CD4-positive, alpha-beta memory T cell (primary cell): ENCODE measurements at regions not wholly inside any gene's neighbourhood (a gene's known extent, or its start where the extent isn't known, plus 50 kb on each side); places are given as distances from the start of the nearest gene placed in this dataset.
"Not testable (repeated sequence)": the region's sequence is repeated elsewhere in the genome, so short reads cannot be mapped to it uniquely, and the experiment has no call there.

Experiments used
- CTCF ChIA-PET: fragments of 350-600 bp; sonication (Branson Sonifier 250); formaldehyde crosslinking; loops from one replicate; lab custom pipeline; 2021; ENCODE audit warnings: inconsistent platforms; ENCODE audit not compliant: partially characterized antibody; lab: Charles Lee
- POLR2A ChIA-PET: fragments of 350-600 bp; sonication (Branson Sonifier 250); formaldehyde crosslinking; loops from one replicate; lab custom pipeline; 2021; ENCODE audit not compliant: partially characterized antibody; lab: Charles Lee
- DNase-seq, 5 donors: peaks; one replicate each; pipeline versions ENCODE4 v3.0.0 to v3.0.0-alpha.2; 2020 to 2022; ENCODE audit warnings: mixed read lengths in 1 of 5
- H3K27ac ChIP-seq: one replicate; pipeline ENCODE4 v1.7.0; 2013; ENCODE audit warnings: low read depth, low read length
- H3K27me3 ChIP-seq: 2 replicates; pipeline ENCODE4 v1.7.0; 2013; ENCODE audit warnings: mild to moderate bottlenecking, low read length, moderate library complexity; ENCODE audit not compliant: insufficient read depth
- H3K36me3 ChIP-seq: 2 replicates; pipeline ENCODE4 v1.7.0; 2013; ENCODE audit warnings: mild to moderate bottlenecking, low read length, moderate library complexity; ENCODE audit not compliant: insufficient read depth
- H3K4me1 ChIP-seq: 2 replicates; pipeline ENCODE4 v1.7.0; 2013; ENCODE audit warnings: mild to moderate bottlenecking, low read length, moderate library complexity; ENCODE audit not compliant: insufficient read depth
- H3K4me3 ChIP-seq, 2 donors: one replicate each; pipeline ENCODE4 v1.7.0; 2013; ENCODE audit warnings: low read length in 2 of 2, mild to moderate bottlenecking in 1 of 2
- H3K9me3 ChIP-seq, 2 donors: one replicate each; pipeline ENCODE4 v1.7.0; 2013; ENCODE audit warnings: low read length in 2 of 2, control low read depth in 1 of 2; ENCODE audit not compliant: control insufficient read depth in 1 of 2
- H3K27ac Mint-ChIP-seq, 7 donors: one replicate each; pipeline ENCODE4 v1.8.0; 2020 to 2021; ENCODE audit warnings: mixed read lengths in 7 of 7, mild to moderate bottlenecking in 6 of 7, inconsistent platforms in 3 of 7, moderate library complexity in 3 of 7
- H3K27me3 Mint-ChIP-seq, 2 donors: one replicate each; pipeline ENCODE4 v1.8.0; 2020 to 2021; ENCODE audit warnings: mixed read lengths in 2 of 2
- H3K36me3 Mint-ChIP-seq, 2 donors: one replicate each; pipeline ENCODE4 v1.8.0; 2020 to 2021; ENCODE audit warnings: mixed read lengths in 2 of 2, inconsistent platforms in 1 of 2, mild to moderate bottlenecking in 1 of 2
- H3K4me1 Mint-ChIP-seq, 4 donors: one replicate each; pipeline ENCODE4 v1.8.0; 2020 to 2021; ENCODE audit warnings: mixed read lengths in 4 of 4, mild to moderate bottlenecking in 1 of 4
- H3K4me3 Mint-ChIP-seq, 8 donors: one replicate each; pipeline ENCODE4 v1.8.0; 2020 to 2021; ENCODE audit warnings: mixed read lengths in 8 of 8, mild to moderate bottlenecking in 7 of 8, moderate library complexity in 6 of 8, inconsistent platforms in 3 of 8
- H3K9me3 Mint-ChIP-seq, 8 donors: one replicate each; pipeline ENCODE4 v1.8.0; 2020 to 2021; ENCODE audit warnings: mixed read lengths in 8 of 8, mild to moderate bottlenecking in 5 of 8, inconsistent platforms in 3 of 8, moderate library complexity in 1 of 8
- intact Hi-C: fragments of 100-400 bp; cut with micrococcal nuclease; formaldehyde crosslinking; loops from one replicate; pipeline ENCODE4 v1.15.1; 2023

- CTCF ChIA-PET = no interaction called here
- H3K4me3 ChIP-seq = no peak overlapping the region
- H3K36me3 Mint-ChIP-seq = no peaks in the 10 kb centered on the region
- DNase-seq = no peak
- H3K4me3 Mint-ChIP-seq = no peak overlapping the region
- H3K9me3 Mint-ChIP-seq = peaks cover 0 to 10% (median 7%) of the 10 kb centered on the region in 8 donors
- no peaks in the 10 kb centered on the region for H3K36me3 ChIP-seq
- H3K27ac Mint-ChIP-seq = no peak overlapping the region
- H3K4me1 ChIP-seq = no peaks in the 10 kb centered on the region
- H3K9me3 ChIP-seq = no peaks in the 10 kb centered on the region
- intact Hi-C loops = no loop called here
- no peaks in the 10 kb centered on the region for H3K27me3 ChIP-seq
- no peaks in the 10 kb centered on the region for H3K27me3 Mint-ChIP-seq
- POLR2A ChIA-PET = no interaction called here
- H3K27ac ChIP-seq = no peak overlapping the region
- no peaks in the 10 kb centered on the region for H3K4me1 Mint-ChIP-seq
Observed at GRCh38 chr10:52368725-52369124, 54.6 kb downstream of the DKK1 start.

- H3K9me3 ChIP-seq, CTCF ChIA-PET, H3K4me1 ChIP-seq, intact Hi-C loops, H3K4me3 ChIP-seq, H3K36me3 Mint-ChIP-seq, H3K27ac ChIP-seq, H3K27me3 Mint-ChIP-seq, H3K4me1 Mint-ChIP-seq, H3K4me3 Mint-ChIP-seq, POLR2A ChIA-PET, H3K27me3 ChIP-seq, DNase-seq, H3K36me3 ChIP-seq: not testable (repeated sequence)
- Mint-ChIP-seq H3K27ac (peak overlapping the region in 1 of 7 donors; percentile 43), H3K9me3 (peaks cover 0 to 13% (median 4%) of the 10 kb centered on the region in 8 donors)
Observed at GRCh38 chr10:52374207-52374606, 60.1 kb downstream of the DKK1 start.

GRCh38 chr10:52376694-52377354 lies 62.7 kb downstream of the DKK1 start:
- H3K27me3 Mint-ChIP-seq = no peaks in the 10 kb centered on the region
- H3K4me3 ChIP-seq = no peak overlapping the region
- no peaks in the 10 kb centered on the region for H3K36me3 Mint-ChIP-seq
- no peaks in the 10 kb centered on the region for H3K9me3 ChIP-seq
- no peaks in the 10 kb centered on the region for H3K4me1 ChIP-seq
- CTCF ChIA-PET = no interaction called here
- H3K27ac Mint-ChIP-seq = no peak overlapping the region
- H3K9me3 Mint-ChIP-seq = peaks cover 0 to 18% (median 7%) of the 10 kb centered on the region in 8 donors
- H3K27ac ChIP-seq = no peak overlapping the region
- no peak for DNase-seq
- no peak overlapping the region for H3K4me3 Mint-ChIP-seq
- intact Hi-C loops = no loop called here
- no peaks in the 10 kb centered on the region for H3K4me1 Mint-ChIP-seq
- H3K27me3 ChIP-seq = no peaks in the 10 kb centered on the region
- no peaks in the 10 kb centered on the region for H3K36me3 ChIP-seq
- POLR2A ChIA-PET = no interaction called here

- CTCF ChIA-PET = no interaction called here
Observed at GRCh38 chr10:52378124-52378523, 64.0 kb downstream of the DKK1 start.

GRCh38 chr10:52379287-52379686 lies 65.2 kb downstream of the DKK1 start:
- Mint-ChIP-seq H3K36me3 (no peaks in the 10 kb centered on the region), H3K4me3 (no peak overlapping the region), H3K9me3 (peaks cover 0 to 18% (median 2%) of the 10 kb centered on the region in 8 donors), H3K27ac (no peak overlapping the region), H3K4me1 (no peaks in the 10 kb centered on the region), H3K27me3 (no peaks in the 10 kb centered on the region)
- H3K9me3 ChIP-seq = no peaks in the 10 kb centered on the region
- no peaks in the 10 kb centered on the region for H3K36me3 ChIP-seq
- no peak for DNase-seq
- H3K4me3 ChIP-seq = no peak overlapping the region
- H3K27me3 ChIP-seq = no peaks in the 10 kb centered on the region
- intact Hi-C loops = no loop called here
- POLR2A ChIA-PET = no interaction called here
- CTCF ChIA-PET = no interaction called here
- no peaks in the 10 kb centered on the region for H3K4me1 ChIP-seq
- H3K27ac ChIP-seq = no peak overlapping the region

More at GRCh38 chr10:52378124-52378523, 64.0 kb downstream of the DKK1 start:
- POLR2A ChIA-PET = no interaction called here
- H3K27ac Mint-ChIP-seq = no peak overlapping the region
- H3K9me3 Mint-ChIP-seq = peaks cover 0 to 18% (median 5%) of the 10 kb centered on the region in 8 donors
- no peaks in the 10 kb centered on the region for H3K27me3 ChIP-seq
- H3K4me3 Mint-ChIP-seq = no peak overlapping the region
- H3K9me3 ChIP-seq = no peaks in the 10 kb centered on the region
- H3K4me3 ChIP-seq = no peak overlapping the region
- H3K36me3 Mint-ChIP-seq = no peaks in the 10 kb centered on the region
- no peak for DNase-seq
- intact Hi-C loops = no loop called here
- H3K36me3 ChIP-seq = no peaks in the 10 kb centered on the region
- no peaks in the 10 kb centered on the region for H3K4me1 ChIP-seq
- H3K27me3 Mint-ChIP-seq = no peaks in the 10 kb centered on the region
- no peak overlapping the region for H3K27ac ChIP-seq
- H3K4me1 Mint-ChIP-seq = no peaks in the 10 kb centered on the region

- no peak overlapping the region for H3K27ac ChIP-seq
- no peak overlapping the region for H3K4me3 Mint-ChIP-seq
- no peaks in the 10 kb centered on the region for H3K36me3 ChIP-seq
- no peaks in the 10 kb centered on the region for H3K27me3 ChIP-seq
- ChIA-PET CTCF (no interaction called here), POLR2A (no interaction called here)
- H3K27ac Mint-ChIP-seq = no peak overlapping the region
- no peaks in the 10 kb centered on the region for H3K9me3 ChIP-seq
- DNase-seq = no peak
- H3K4me1 Mint-ChIP-seq = no peaks in the 10 kb centered on the region
- intact Hi-C loops = no loop called here
- no peaks in the 10 kb centered on the region for H3K27me3 Mint-ChIP-seq
- no peak overlapping the region for H3K4me3 ChIP-seq
- H3K36me3 Mint-ChIP-seq = no peaks in the 10 kb centered on the region
- peaks cover 0 to 5% (median 1%) of the 10 kb centered on the region in 8 donors for H3K9me3 Mint-ChIP-seq
- no peaks in the 10 kb centered on the region for H3K4me1 ChIP-seq
Observed at GRCh38 chr10:52383088-52383487, 69.0 kb downstream of the DKK1 start.

- Histone ChIP-seq H3K9me3 (no peaks in the 10 kb centered on the region), H3K27ac (no peak overlapping the region), H3K4me1 (no peaks in the 10 kb centered on the region), H3K4me3 (no peak overlapping the region), H3K36me3 (no peaks in the 10 kb centered on the region), H3K27me3 (no peaks in the 10 kb centered on the region)
- POLR2A ChIA-PET = no interaction called here
- peaks cover 0 to 3% (median under 1%) of the 10 kb centered on the region in 8 donors for H3K9me3 Mint-ChIP-seq
- no peak overlapping the region for H3K27ac Mint-ChIP-seq
- DNase-seq = no peak
- no peaks in the 10 kb centered on the region for H3K4me1 Mint-ChIP-seq
- CTCF ChIA-PET = no interaction called here
- intact Hi-C loops = no loop called here
- no peaks in the 10 kb centered on the region for H3K36me3 Mint-ChIP-seq
- H3K27me3 Mint-ChIP-seq = no peaks in the 10 kb centered on the region
- H3K4me3 Mint-ChIP-seq = no peak overlapping the region
Observed at GRCh38 chr10:52387744-52388143, 73.7 kb downstream of the DKK1 start.
